Body of pancreas (tissue), 4 donors: ENCODE measurements at regions not wholly inside any gene's neighbourhood (a gene's known extent, or its start where the extent isn't known, plus 50 kb on each side); places are given as distances from the start of the nearest gene placed in this dataset.
A peak's percentile ranks its signal among the peaks of the same experiment; 100 is the strongest.

ENCODE experiments used
- ATAC-seq: fragments of 150-250 bp; one replicate; pipeline ENCODE4 v1.9.1; 2016
- DNase-seq, 4 donors: peaks; one replicate each; pipeline ENCODE4 v3.0.0-alpha.2; 2019
- H3K27ac ChIP-seq, 4 donors: fragments of 200-600 bp; sonication (generic); 1 replicate in 3 of 4; 2 replicates in 1 of 4; pipeline versions ENCODE4 v1.5.1 to v1.6.1; 2016 to 2019; ENCODE audit warnings: mild to moderate bottlenecking in 1 of 4, mixed read lengths in 1 of 4, moderate library complexity in 1 of 4
- H3K27me3 ChIP-seq, 2 donors: fragments of 200-600 bp; sonication (generic); one replicate each; pipeline ENCODE4 v1.6.0; 2016; ENCODE audit warnings: mild to moderate bottlenecking in 1 of 2
- H3K36me3 ChIP-seq, 2 donors: fragments of 200-600 bp; sonication (generic); replicated peaks in 1 of 2; 2 replicates each; pipeline ENCODE4 v1.5.1; 2016; ENCODE audit warnings: low read depth in 2 of 2; ENCODE audit not compliant: insufficient read depth in 1 of 2
- H3K4me1 ChIP-seq: fragments of 200-600 bp; sonication (generic); one replicate; pipeline ENCODE4 v1.6.0; 2016
- H3K4me3 ChIP-seq, 2 donors: fragments of 200-600 bp; sonication (generic); 1 replicate in 1 of 2; 2 replicates in 1 of 2; pipeline ENCODE4 v1.5.1; 2016 to 2019
- H3K9me3 ChIP-seq, 3 donors: fragments of 200-600 bp; sonication (generic); 1 replicate in 2 of 3; 2 replicates in 1 of 3; pipeline ENCODE4 v1.5.1; 2016
- POLR2A ChIP-seq, 3 donors: fragments of 450-650 bp; IDR thresholded peaks; one replicate each; pipeline ENCODE4 v1.6.1; 2016; ENCODE audit warnings: antibody characterized with exemption in 3 of 3, mild to moderate bottlenecking in 2 of 3
- WGBS, 2 donors: methylation state at CpG; one replicate each; pipeline ENCODE4 v1.1.5; 2017; 5-methylcytosine and 5-hydroxymethylcytosine counted together
- intact Hi-C: fragments of 100-400 bp; cut with DNase I; formaldehyde crosslinking; loops from one replicate; pipeline ENCODE4 v1.15.1; 2023
- TF ChIP-seq, protein P1 (sequence below), 7 experiments: fragments of 450-650 bp in 4 of 7; fragments of 200-600 bp in 3 of 7; sonication (generic) in 3 of 7; IDR thresholded peaks; one replicate each; pipeline ENCODE4 v1.5.1; 2016 to 2019; ENCODE audit warnings: antibody characterized with exemption in 7 of 7

DNA sequence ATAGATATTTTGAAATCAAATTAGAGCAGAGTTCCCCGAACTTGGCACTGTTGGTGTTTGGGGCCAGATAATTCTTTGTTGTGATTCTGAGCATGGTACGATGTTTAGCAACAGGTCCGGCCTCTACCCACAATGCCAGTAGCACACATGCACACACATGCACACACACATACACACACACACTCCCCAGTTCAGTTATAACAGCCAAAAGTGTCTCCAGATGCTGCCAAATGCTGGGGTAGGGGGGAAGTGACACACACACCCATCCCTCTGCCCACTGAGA lies 96.8 kb upstream of the PSMD7 start:
- TF ChIP-seq, protein P1, sequence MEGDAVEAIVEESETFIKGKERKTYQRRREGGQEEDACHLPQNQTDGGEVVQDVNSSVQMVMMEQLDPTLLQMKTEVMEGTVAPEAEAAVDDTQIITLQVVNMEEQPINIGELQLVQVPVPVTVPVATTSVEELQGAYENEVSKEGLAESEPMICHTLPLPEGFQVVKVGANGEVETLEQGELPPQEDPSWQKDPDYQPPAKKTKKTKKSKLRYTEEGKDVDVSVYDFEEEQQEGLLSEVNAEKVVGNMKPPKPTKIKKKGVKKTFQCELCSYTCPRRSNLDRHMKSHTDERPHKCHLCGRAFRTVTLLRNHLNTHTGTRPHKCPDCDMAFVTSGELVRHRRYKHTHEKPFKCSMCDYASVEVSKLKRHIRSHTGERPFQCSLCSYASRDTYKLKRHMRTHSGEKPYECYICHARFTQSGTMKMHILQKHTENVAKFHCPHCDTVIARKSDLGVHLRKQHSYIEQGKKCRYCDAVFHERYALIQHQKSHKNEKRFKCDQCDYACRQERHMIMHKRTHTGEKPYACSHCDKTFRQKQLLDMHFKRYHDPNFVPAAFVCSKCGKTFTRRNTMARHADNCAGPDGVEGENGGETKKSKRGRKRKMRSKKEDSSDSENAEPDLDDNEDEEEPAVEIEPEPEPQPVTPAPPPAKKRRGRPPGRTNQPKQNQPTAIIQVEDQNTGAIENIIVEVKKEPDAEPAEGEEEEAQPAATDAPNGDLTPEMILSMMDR (IDR thresholded peaks at IDR 0.05), result no peak
- TF ChIP-seq POLR2A (IDR thresholded peaks at IDR 0.05), result no peak
- peak in 3 of 4 donors; percentile 5 to 32 (median 13) for DNase-seq
- no peak for ATAC-seq
- no peak overlapping the region for H3K4me3 ChIP-seq
- intact Hi-C loops, result no loop called here
- no peaks in the 10 kb centered on the region for H3K27me3 ChIP-seq
- H3K36me3 ChIP-seq, result no peaks in the 10 kb centered on the region
- H3K9me3 ChIP-seq, result no peaks in the 10 kb centered on the region
- peaks cover 15% of the 10 kb centered on the region for H3K4me1 ChIP-seq
- no peak overlapping the region for H3K27ac ChIP-seq
- 30 to 64% methylated on average over 3 of the region's 3 CpGs for WGBS, 2 donors

DNA sequence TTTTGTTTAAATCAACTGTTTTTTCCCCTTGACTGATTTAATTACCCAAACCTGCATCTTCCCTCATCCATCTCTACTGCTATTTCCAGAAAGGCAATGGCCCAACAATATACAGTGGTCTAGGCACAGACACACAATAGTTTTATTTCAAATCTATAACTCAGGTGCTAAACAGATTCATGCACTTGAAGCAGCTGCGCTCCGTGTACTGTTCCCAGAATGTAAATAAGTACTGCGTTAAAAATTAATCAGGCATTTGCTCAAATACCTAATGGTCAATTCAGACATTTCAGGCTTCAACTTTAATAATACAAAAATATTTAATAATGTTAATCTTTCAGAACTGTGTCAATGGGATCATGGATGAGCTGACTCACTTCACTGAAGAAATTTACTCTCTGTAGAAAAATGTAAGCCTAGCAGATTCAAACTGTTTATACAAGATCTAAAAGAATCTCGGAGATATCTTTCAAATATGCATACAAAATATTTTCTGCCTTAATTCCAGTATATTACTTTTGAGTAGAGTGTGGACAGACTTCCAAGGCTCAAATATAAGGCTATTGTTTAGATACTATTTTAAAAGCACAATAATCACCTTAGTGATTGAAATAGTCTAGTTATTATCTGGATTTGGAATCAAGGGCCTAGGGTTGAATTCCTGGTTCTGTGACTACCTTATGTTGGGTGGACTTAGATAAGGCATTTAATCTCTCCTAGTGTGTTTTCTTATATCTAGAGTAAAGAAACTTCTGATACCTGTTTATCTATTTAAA lies 97.4 kb upstream of the PSMD7 start:
- Histone ChIP-seq H3K9me3 (no peaks in the 10 kb centered on the region), H3K4me3 (no peak overlapping the region), H3K36me3 (no peaks in the 10 kb centered on the region), H3K27ac (peak overlapping the region in 1 of 4 donors; percentile 30), H3K27me3 (no peaks in the 10 kb centered on the region), H3K4me1 (peaks cover 15% of the 10 kb centered on the region)
- ATAC-seq, result no peak
- intact Hi-C loops, result no loop called here
- TF ChIP-seq, protein P1 (IDR thresholded peaks at IDR 0.05), result no peak
- TF ChIP-seq POLR2A (IDR thresholded peaks at IDR 0.05), result no peak
- peak; percentile 13 to 50 (median 18) for DNase-seq
- WGBS, 2 donors, result 17 to 20% methylated on average over 4 of the region's 4 CpGs

DNA sequence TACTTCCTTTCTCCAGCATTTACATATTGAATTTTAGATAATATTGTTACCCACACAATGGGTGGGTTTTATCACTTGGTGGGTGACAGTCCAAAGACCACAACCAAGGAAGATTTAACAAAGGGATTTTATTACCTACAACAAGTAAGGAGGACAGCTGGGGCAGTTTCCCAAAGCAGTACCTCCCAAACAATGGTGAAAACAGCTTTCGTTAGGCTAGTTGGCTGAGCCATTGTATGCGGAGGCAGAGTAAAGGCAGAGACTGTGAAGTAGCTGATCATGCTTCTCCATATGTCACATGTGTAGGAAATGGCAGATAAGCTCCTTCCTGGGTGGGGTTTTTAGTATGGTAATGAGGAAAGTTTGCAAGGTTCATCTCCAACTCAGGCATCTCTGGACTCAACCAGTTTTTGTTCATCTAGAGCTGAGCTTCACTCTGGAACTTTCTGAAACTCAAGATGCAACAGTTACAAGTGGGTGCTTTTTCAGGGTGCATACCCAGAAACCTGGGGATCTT lies 104.3 kb upstream of the PSMD7 start:
- ATAC-seq (no peak), DNase-seq (no peak)
- H3K4me1 ChIP-seq, result no peaks in the 10 kb centered on the region
- no peaks in the 10 kb centered on the region for H3K27me3 ChIP-seq
- no peak overlapping the region for H3K27ac ChIP-seq
- no peaks in the 10 kb centered on the region for H3K9me3 ChIP-seq
- WGBS, 2 donors, result 86 to 88% methylated on average over 2 of the region's 2 CpGs
- TF ChIP-seq, protein P1 (IDR thresholded peaks at IDR 0.05), result no peak
- no peak for TF ChIP-seq POLR2A (IDR thresholded peaks at IDR 0.05)
- intact Hi-C loops, result no loop called here
- H3K36me3 ChIP-seq, result no peaks in the 10 kb centered on the region
- H3K4me3 ChIP-seq, result no peak overlapping the region

DNA sequence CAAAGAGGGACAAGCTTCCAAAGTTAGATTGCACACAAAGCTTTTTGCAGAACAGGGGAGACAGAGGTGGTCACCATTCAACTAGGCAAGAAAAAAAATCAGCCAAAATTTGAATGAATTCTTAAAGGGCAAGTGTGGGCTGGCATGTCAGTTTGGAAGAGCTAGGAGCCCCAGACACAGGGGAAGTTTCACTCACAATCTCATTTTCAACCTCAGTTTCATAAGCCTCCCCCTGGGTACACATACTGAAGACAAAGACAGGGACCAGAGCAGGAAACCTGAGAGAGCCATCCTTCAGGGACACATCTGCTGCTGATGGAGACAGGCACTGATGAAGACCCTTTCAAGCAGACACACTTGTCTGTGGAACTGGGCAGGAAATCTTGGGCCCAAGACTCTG lies 106.3 kb upstream of the PSMD7 start:
- intact Hi-C loops, result no loop called here
- ATAC-seq, result no peak
- no peak for TF ChIP-seq POLR2A (IDR thresholded peaks at IDR 0.05)
- TF ChIP-seq, protein P1 (IDR thresholded peaks at IDR 0.05), result no peak
- no peaks in the 10 kb centered on the region for H3K9me3 ChIP-seq
- no peaks in the 10 kb centered on the region for H3K27me3 ChIP-seq
- H3K27ac ChIP-seq, result no peak overlapping the region
- H3K4me1 ChIP-seq, result no peaks in the 10 kb centered on the region
- H3K4me3 ChIP-seq, result no peak overlapping the region
- H3K36me3 ChIP-seq, result no peaks in the 10 kb centered on the region
- no peak for DNase-seq

DNA sequence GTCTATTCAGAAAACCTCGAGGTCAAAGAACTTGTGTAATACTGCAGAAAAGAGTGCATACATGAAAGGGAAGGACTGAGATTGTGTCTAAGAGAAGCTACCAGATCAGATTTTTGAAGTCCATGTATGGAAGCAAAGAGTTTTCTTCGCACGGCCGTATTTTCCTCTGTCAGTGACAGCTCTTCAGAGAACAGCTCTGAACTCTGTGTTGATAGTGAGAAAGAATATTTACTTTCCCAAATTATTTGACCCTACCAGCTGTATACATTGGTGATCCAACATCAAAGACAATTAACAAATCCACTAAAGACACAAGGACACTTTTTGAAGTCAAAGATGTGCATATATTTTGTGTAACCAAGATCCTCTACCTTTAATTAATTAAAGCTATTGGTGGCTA lies 107.8 kb upstream of the PSMD7 start:
- intact Hi-C loops, result no loop called here

More for the DNA sequence above, 107.8 kb upstream of the PSMD7 start:
- no peaks in the 10 kb centered on the region for H3K9me3 ChIP-seq
- no peaks in the 10 kb centered on the region for H3K27me3 ChIP-seq
- no peak for TF ChIP-seq POLR2A (IDR thresholded peaks at IDR 0.05)
- TF ChIP-seq, protein P1 (IDR thresholded peaks at IDR 0.05), result no peak
- H3K36me3 ChIP-seq, result no peaks in the 10 kb centered on the region
- ATAC-seq, result no peak
- H3K27ac ChIP-seq, result no peak overlapping the region
- H3K4me1 ChIP-seq, result no peaks in the 10 kb centered on the region
- no peak overlapping the region for H3K4me3 ChIP-seq
- 77 to 81% methylated on average over 4 of the region's 4 CpGs for WGBS, 2 donors
- no peak for DNase-seq
